B cell (primary cell): ENCODE measurements at regions not wholly inside any gene's neighbourhood (a gene's known extent, or its start where the extent isn't known, plus 50 kb on each side); places are given as distances from the start of the nearest gene placed in this dataset.

Source experiments
- ATAC-seq: fragments of 200-7000 bp; cut with Tn5 transposase; one replicate; pipeline ENCODE4 v1.10.0; 2021; ENCODE audit warnings: low read depth, mild to moderate bottlenecking, moderate number of reproducible peaks, moderate library complexity
- CTCF ChIA-PET: fragments of 350-600 bp; sonication (Branson Sonifier 250); formaldehyde crosslinking; loops from one replicate; lab custom pipeline; 2021; ENCODE audit warnings: antibody characterized with exemption, inconsistent platforms; lab: Charles Lee
- POLR2A ChIA-PET: fragments of 350-600 bp; sonication (Branson Sonifier 250); formaldehyde crosslinking; loops from one replicate; lab custom pipeline; 2021; ENCODE audit warnings: antibody characterized with exemption; lab: Charles Lee
- DNase-seq: peaks from one replicate; pipeline ENCODE4 v3.0.0; 2013
- H2AFZ ChIP-seq: 2 replicates; pipeline ENCODE4 v1.6.1; 2012; ENCODE audit warnings: mild to moderate bottlenecking, low read depth, low read length; ENCODE audit not compliant: insufficient read depth, poor library complexity, severe bottlenecking
- H3K27ac ChIP-seq, 2 donors: 1 replicate in 1 of 2; 2 replicates in 1 of 2; pipeline ENCODE4 v1.5.1; 2012 to 2013; ENCODE audit warnings: low read length in 2 of 2, mild to moderate bottlenecking in 2 of 2, moderate library complexity in 1 of 2
- H3K27me3 ChIP-seq, 4 experiments: fragments of 200-600 bp in 1 of 4; sonication (generic) in 1 of 4; replicated peaks in 1 of 4; 1 replicate in 2 of 4; 2 replicates in 2 of 4; pipeline versions ENCODE4 v1.6.1 to v1.7.0; 2013 to 2016; ENCODE audit warnings: low read length in 3 of 4, mild to moderate bottlenecking in 2 of 4, mixed read lengths in 1 of 4, moderate library complexity in 1 of 4; ENCODE audit not compliant: insufficient read depth in 4 of 4, control insufficient read depth in 3 of 4; ENCODE audit errors: control extremely low read depth in 1 of 4
- H3K36me3 ChIP-seq, 2 experiments: replicated peaks in 1 of 2; 1 replicate in 1 of 2; 2 replicates in 1 of 2; pipeline versions ENCODE4 v1.6.1 to v1.7.1; 2013; ENCODE audit warnings: low read length in 1 of 2; ENCODE audit not compliant: insufficient read depth in 2 of 2, control insufficient read depth in 1 of 2; ENCODE audit errors: control extremely low read depth in 1 of 2, extremely low read depth in 1 of 2
- H3K4me1 ChIP-seq, 2 donors: fragments of 200-600 bp in 1 of 2; sonication (generic) in 1 of 2; 1 replicate in 1 of 2; 2 replicates in 1 of 2; pipeline versions ENCODE4 v1.5.1 to v1.6.1; 2013 to 2017; ENCODE audit warnings: low read length in 2 of 2; ENCODE audit not compliant: control insufficient read depth in 2 of 2, insufficient read depth in 2 of 2
- H3K4me2 ChIP-seq: replicated peaks from 2 replicates; pipeline ENCODE3; 2012; ENCODE audit warnings: mild to moderate bottlenecking, low read depth, low read length; ENCODE audit not compliant: poor library complexity, severe bottlenecking
- H3K4me3 ChIP-seq, 5 experiments: fragments of 200-600 bp in 1 of 5; sonication (generic) in 1 of 5; 1 replicate in 3 of 5; 2 replicates in 2 of 5; pipeline versions ENCODE4 v1.5.1 to v1.7.0; 2011 to 2016; ENCODE audit warnings: low read length in 4 of 5, mild to moderate bottlenecking in 4 of 5, low read depth in 2 of 5, control low read depth in 1 of 5, moderate library complexity in 1 of 5; ENCODE audit not compliant: insufficient read depth in 1 of 5; ENCODE audit errors: control extremely low read depth in 1 of 5, extremely low read depth in 1 of 5
- H3K79me2 ChIP-seq: fragments of 200-600 bp; sonication (generic); one replicate; pipeline ENCODE4 v1.6.0; 2016; ENCODE audit warnings: low read length; ENCODE audit not compliant: control insufficient read depth, insufficient read depth
- H3K9ac ChIP-seq: fragments of 200-600 bp; sonication (generic); 2 replicates; pipeline ENCODE4 v1.6.1; 2017; ENCODE audit warnings: mild to moderate bottlenecking, low read length, moderate library complexity
- H3K9me3 ChIP-seq, 3 donors: one replicate each; pipeline versions ENCODE4 v1.6.1 to v1.7.1; 2013; ENCODE audit warnings: low read length in 2 of 3; ENCODE audit not compliant: control insufficient read depth in 2 of 3, insufficient read depth in 1 of 3; ENCODE audit errors: control extremely low read depth in 1 of 3
- H4K20me1 ChIP-seq: 2 replicates; pipeline ENCODE4 v1.6.0; 2012; ENCODE audit warnings: mild to moderate bottlenecking, low read length; ENCODE audit not compliant: insufficient read depth, control insufficient read depth, poor library complexity, severe bottlenecking
- H3K27ac Mint-ChIP-seq: one replicate; pipeline ENCODE4 v1.8.0; 2021; ENCODE audit warnings: mixed read lengths
- H3K27me3 Mint-ChIP-seq: one replicate; pipeline ENCODE4 v1.8.0; 2021; ENCODE audit warnings: mixed read lengths
- H3K4me1 Mint-ChIP-seq: one replicate; pipeline ENCODE4 v1.8.0; 2021; ENCODE audit warnings: mixed read lengths
- H3K4me3 Mint-ChIP-seq: one replicate; pipeline ENCODE4 v1.8.0; 2021; ENCODE audit warnings: mixed read lengths
- H3K9me3 Mint-ChIP-seq: one replicate; pipeline ENCODE4 v1.8.0; 2022; ENCODE audit warnings: mixed read lengths; ENCODE audit not compliant: insufficient read depth
- CTCF ChIP-seq: fragments of 200-600 bp; IDR thresholded peaks from one replicate; pipeline ENCODE4 v1.8.0; 2022; ENCODE audit warnings: antibody characterized with exemption, mild to moderate bottlenecking
- EZH2 ChIP-seq: IDR thresholded peaks from 2 replicates; pipeline ENCODE4 v1.6.1; 2012; ENCODE audit warnings: borderline replicate concordance, low read depth, mild to moderate bottlenecking, moderate library complexity, low read length; ENCODE audit not compliant: insufficient read depth, poor library complexity, severe bottlenecking
- WGBS: methylation state at CpG from one replicate; pipeline ENCODE4 v1.1.5; 2013; ENCODE audit warnings: missing lambda C conversion rate; ENCODE audit not compliant: insufficient coverage; 5-methylcytosine and 5-hydroxymethylcytosine counted together
- intact Hi-C: fragments of 100-400 bp; cut with micrococcal nuclease; formaldehyde crosslinking; loops from one replicate; pipeline ENCODE4 v1.10.0; 2022

DNA sequence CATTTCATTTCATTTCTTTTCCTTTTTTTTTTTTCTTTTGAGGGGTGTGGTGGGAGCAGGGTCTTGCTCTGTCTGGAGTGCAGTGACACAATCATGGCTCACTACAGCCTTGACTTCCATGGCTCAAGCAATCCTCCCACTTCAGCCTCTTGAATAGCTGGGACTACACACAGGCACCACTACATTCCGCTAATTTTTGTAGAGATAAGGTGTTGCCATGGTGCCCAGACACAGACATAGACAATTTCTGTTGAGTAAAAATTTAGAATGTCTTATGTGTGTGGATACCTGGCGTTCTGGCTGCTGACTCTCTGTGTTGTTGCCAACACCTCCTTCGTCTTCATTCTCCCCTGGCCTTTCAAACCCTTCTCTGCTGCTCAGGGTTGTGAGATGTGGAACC lies 54.0 kb upstream of the PRSS58 start:
- H3K4me3 ChIP-seq: no peak overlapping the region
- H4K20me1 ChIP-seq: no peaks in the 10 kb centered on the region
- no peak for DNase-seq
- H3K27me3 ChIP-seq: peaks cover 0 to 9% (median 2%) of the 10 kb centered on the region in 4 experiments
- TF ChIP-seq CTCF: no peak
- TF ChIP-seq EZH2: no peak
- Mint-ChIP-seq H3K4me1 (peaks cover 6% of the 10 kb centered on the region), H3K27ac (no peak overlapping the region), H3K27me3 (peaks cover 28% of the 10 kb centered on the region), H3K4me3 (no peak overlapping the region), H3K9me3 (no peaks in the 10 kb centered on the region)
- no peak overlapping the region for H2AFZ ChIP-seq
- H3K4me2 ChIP-seq: no peak overlapping the region
- no peak overlapping the region for H3K27ac ChIP-seq
- ATAC-seq: no peak
- POLR2A ChIA-PET: no interaction called here
- CTCF ChIA-PET: no interaction called here
- no peaks in the 10 kb centered on the region for H3K36me3 ChIP-seq
- H3K9me3 ChIP-seq: no peaks in the 10 kb centered on the region
- H3K9ac ChIP-seq: no peak overlapping the region
- peaks cover 0 to 10% of the 10 kb centered on the region in 2 donors for H3K4me1 ChIP-seq
- WGBS: no CpG with 5 or more reads among the region's 3 CpGs
- intact Hi-C loops: no loop called here
- H3K79me2 ChIP-seq: no peaks in the 10 kb centered on the region

DNA sequence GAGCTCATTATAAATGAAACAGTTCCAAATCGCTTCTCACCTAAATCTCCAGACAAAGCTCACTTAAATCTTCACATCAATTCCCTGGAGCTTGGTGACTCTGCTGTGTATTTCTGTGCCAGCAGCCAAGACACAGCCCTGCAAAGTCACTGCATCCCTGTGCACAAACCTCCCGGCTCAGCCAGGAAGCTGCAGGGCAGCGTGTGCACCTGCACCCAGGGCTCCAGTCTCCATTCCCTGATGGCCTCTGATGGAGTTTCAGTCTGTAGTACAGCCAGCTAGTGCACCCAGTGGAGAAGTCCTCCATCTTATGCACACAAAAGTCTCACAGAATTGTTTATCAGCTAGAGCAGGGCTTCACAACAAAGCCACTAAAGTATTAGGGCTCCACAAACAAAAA lies 51.1 kb upstream of the PRSS58 start:
- 37% methylated on average over 2 of the region's 3 CpGs for WGBS
- DNase-seq (no peak), ATAC-seq (no peak)
- H4K20me1 ChIP-seq: no peaks in the 10 kb centered on the region
- H3K9ac ChIP-seq: no peak overlapping the region
- peaks cover 0 to 9% (median 0%) of the 10 kb centered on the region in 4 experiments for H3K27me3 ChIP-seq
- H3K4me2 ChIP-seq: no peak overlapping the region
- peaks cover 0 to 6% of the 10 kb centered on the region in 2 donors for H3K4me1 ChIP-seq
- H3K36me3 ChIP-seq: no peaks in the 10 kb centered on the region
- no peaks in the 10 kb centered on the region for H3K79me2 ChIP-seq
- no peak overlapping the region for H3K4me3 Mint-ChIP-seq
- peaks cover 16% of the 10 kb centered on the region for H3K27me3 Mint-ChIP-seq
- H3K4me3 ChIP-seq: no peak overlapping the region
- no peak overlapping the region for H3K27ac ChIP-seq
- peaks cover 4% of the 10 kb centered on the region for H3K4me1 Mint-ChIP-seq
- H3K27ac Mint-ChIP-seq: no peak overlapping the region
- no peak overlapping the region for H2AFZ ChIP-seq
- H3K9me3 Mint-ChIP-seq: no peaks in the 10 kb centered on the region
- TF ChIP-seq EZH2 (no peak), CTCF (no peak)
- CTCF ChIA-PET: no interaction called here
- no peaks in the 10 kb centered on the region for H3K9me3 ChIP-seq
- intact Hi-C loops: no loop called here
- POLR2A ChIA-PET: no interaction called here
